GM12864 (cell line): ENCODE measurements at regions not wholly inside any gene's neighbourhood (a gene's known extent, or its start where the extent isn't known, plus 50 kb on each side); places are given as distances from the start of the nearest gene placed in this dataset.

ENCODE experiments used
- DNase-seq: peaks from one replicate; pipeline ENCODE4 v3.0.0-alpha.2; 2011; ENCODE audit warnings: low read depth
- H3K4me3 ChIP-seq: 2 replicates; pipeline ENCODE4 v1.5.1; 2011; ENCODE audit warnings: mild to moderate bottlenecking, low read depth, low read length, control low read depth
- TF ChIP-seq, protein P1 (sequence below): IDR thresholded peaks from 2 replicates; pipeline ENCODE4 v1.5.1; 2011; ENCODE audit warnings: low read depth, mild to moderate bottlenecking, moderate library complexity, low read length, control low read depth, inconsistent platforms; ENCODE audit errors: missing control alignments

GRCh38 chr11:70543611-70544010 lies 145.3 kb downstream of the CTTN start:
- DNase-seq: no peak
- no peak overlapping the region for H3K4me3 ChIP-seq
- TF ChIP-seq, protein P1, sequence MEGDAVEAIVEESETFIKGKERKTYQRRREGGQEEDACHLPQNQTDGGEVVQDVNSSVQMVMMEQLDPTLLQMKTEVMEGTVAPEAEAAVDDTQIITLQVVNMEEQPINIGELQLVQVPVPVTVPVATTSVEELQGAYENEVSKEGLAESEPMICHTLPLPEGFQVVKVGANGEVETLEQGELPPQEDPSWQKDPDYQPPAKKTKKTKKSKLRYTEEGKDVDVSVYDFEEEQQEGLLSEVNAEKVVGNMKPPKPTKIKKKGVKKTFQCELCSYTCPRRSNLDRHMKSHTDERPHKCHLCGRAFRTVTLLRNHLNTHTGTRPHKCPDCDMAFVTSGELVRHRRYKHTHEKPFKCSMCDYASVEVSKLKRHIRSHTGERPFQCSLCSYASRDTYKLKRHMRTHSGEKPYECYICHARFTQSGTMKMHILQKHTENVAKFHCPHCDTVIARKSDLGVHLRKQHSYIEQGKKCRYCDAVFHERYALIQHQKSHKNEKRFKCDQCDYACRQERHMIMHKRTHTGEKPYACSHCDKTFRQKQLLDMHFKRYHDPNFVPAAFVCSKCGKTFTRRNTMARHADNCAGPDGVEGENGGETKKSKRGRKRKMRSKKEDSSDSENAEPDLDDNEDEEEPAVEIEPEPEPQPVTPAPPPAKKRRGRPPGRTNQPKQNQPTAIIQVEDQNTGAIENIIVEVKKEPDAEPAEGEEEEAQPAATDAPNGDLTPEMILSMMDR: no peak

DNA sequence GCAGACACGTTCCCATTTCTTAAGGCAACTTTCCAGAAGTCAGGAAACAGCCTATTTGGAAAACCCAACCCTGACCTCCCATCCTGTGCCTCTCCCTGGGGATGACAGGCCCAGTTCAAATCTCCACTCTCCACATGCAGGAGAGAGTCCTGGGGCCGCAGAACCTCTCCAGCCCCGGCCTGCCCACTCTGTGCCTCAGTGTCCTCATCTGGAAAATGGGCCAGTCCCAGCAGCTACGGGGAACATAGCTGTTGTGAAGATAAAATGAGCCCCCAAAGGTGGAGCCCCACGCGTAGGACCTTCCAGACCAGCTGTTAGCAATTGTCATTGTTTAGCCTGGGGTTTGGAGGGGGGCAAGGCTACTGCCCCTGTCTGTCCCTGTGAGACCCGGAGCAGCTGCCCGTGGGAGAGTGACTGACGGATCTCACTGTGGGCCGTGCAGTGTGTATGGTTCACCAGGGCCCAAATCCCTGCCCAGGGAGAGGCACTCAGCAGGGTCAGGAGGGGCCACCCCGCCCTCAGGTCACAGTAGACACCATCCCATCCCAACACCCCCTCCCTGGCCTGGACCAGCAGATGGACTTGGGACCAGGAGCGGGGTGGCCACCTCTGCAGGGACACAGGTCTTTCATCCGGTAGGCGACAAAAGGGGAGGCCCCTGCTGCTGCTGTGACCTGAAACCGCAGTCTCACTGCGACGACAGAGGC lies 145.9 kb downstream of the CTTN start:
- no peak for DNase-seq
- no peak overlapping the region for H3K4me3 ChIP-seq
- TF ChIP-seq, protein P1: no peak

- TF ChIP-seq, protein P1: no peak
- no peak for DNase-seq
- no peak overlapping the region for H3K4me3 ChIP-seq
These were observed 146.7 kb downstream of the CTTN start for GRCh38 chr11:70544774-70545609.

DNA sequence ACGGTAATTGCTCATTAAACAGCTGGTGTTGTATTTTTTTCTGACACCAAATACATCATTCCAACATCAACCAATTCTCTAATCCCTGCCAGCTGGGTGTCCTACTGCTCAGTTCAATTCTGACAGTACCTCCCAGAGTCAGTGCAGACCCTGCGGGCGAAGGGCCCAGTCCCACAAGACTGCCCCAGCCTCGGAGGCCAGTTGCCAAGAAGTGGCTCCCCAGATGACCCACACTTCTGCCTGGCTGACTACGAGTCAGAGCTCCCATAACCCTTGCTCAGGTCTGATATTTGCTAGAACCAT lies 147.2 kb downstream of the CTTN start:
- H3K4me3 ChIP-seq: no peak overlapping the region
- TF ChIP-seq, protein P1: no peak
- no peak for DNase-seq

- H3K4me3 ChIP-seq: no peak overlapping the region
- DNase-seq: no peak
- TF ChIP-seq, protein P1: no peak
These were observed 148.0 kb downstream of the CTTN start for GRCh38 chr11:70546191-70546940.

- TF ChIP-seq, protein P1: no peak
- no peak for DNase-seq
- H3K4me3 ChIP-seq: no peak overlapping the region
These were observed 149.1 kb downstream of the CTTN start for GRCh38 chr11:70547386-70547785.
